GM12878 (cell line): ENCODE measurements at regions not wholly inside any gene's neighbourhood (a gene's known extent, or its start where the extent isn't known, plus 50 kb on each side); places are given as distances from the start of the nearest gene placed in this dataset.

Experiments used
- CTCF ChIP-seq, 3 experiments: IDR thresholded peaks in 2 of 3; conservative IDR thresholded peaks in 1 of 3; 2 replicates each; pipeline ENCODE4 v1.5.1; 2011; ENCODE audit warnings: low read depth in 3 of 3, low read length in 3 of 3, mild to moderate bottlenecking in 3 of 3, control low read depth in 2 of 3, moderate library complexity in 2 of 3, inconsistent platforms in 1 of 3, mixed read lengths in 1 of 3; ENCODE audit not compliant: control insufficient read depth in 2 of 3, insufficient read depth in 1 of 3; ENCODE audit errors: extremely low read depth in 1 of 3
- MLLT1 ChIP-seq: fragments of 450-650 bp; IDR thresholded peaks from 2 replicates; pipeline ENCODE4 v1.6.1; 2016; ENCODE audit warnings: mild to moderate bottlenecking
- MXI1 ChIP-seq: fragments of 150-350 bp; IDR thresholded peaks from 2 replicates; pipeline ENCODE4 v1.6.1; 2011; ENCODE audit warnings: low read depth, mild to moderate bottlenecking, inconsistent platforms, low read length, improper control_type of control experiment
- POLR2AphosphoS5 ChIP-seq: IDR thresholded peaks from 2 replicates; pipeline ENCODE4 v1.6.1; 2011; ENCODE audit warnings: mild to moderate bottlenecking, low read length, inconsistent platforms
- SREBF2 ChIP-seq: IDR thresholded peaks from 2 replicates; pipeline ENCODE4 v1.6.1; 2012; ENCODE audit warnings: mild to moderate bottlenecking, low read length
- ZZZ3 ChIP-seq: IDR thresholded peaks from 2 replicates; pipeline ENCODE4 v1.6.1; 2011; ENCODE audit warnings: low read depth; ENCODE audit not compliant: control insufficient read depth, insufficient read length
- TF ChIP-seq, protein P1 (sequence below): IDR thresholded peaks from 2 replicates; pipeline ENCODE4 v1.6.1; 2011; ENCODE audit warnings: low read depth, low read length, improper control_type of control experiment, borderline replicate concordance

GRCh38 chr5:65086234-65086890 is 317.6 kb downstream of the CWC27 start:
- TF ChIP-seq POLR2AphosphoS5 (no peak), MXI1 (no peak), MLLT1 (no peak), ZZZ3 (no peak), SREBF2 (no peak), CTCF (IDR thresholded peaks at IDR 0.05 in 2 of 3, conservative IDR thresholded peaks at IDR 0.05 in 1 of 3; ENCODE audit: control insufficient read depth in 2 of 3, extremely low read depth in 1 of 3, insufficient read depth in 1 of 3, low read depth in 3 of 3, low read length in 3 of 3) (no peak)
- TF ChIP-seq, protein P1, sequence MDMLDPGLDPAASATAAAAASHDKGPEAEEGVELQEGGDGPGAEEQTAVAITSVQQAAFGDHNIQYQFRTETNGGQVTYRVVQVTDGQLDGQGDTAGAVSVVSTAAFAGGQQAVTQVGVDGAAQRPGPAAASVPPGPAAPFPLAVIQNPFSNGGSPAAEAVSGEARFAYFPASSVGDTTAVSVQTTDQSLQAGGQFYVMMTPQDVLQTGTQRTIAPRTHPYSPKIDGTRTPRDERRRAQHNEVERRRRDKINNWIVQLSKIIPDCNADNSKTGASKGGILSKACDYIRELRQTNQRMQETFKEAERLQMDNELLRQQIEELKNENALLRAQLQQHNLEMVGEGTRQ: no peak
